KMS-11 (cell line): ENCODE measurements at regions not wholly inside any gene's neighbourhood (a gene's known extent, or its start where the extent isn't known, plus 50 kb on each side); places are given as distances from the start of the nearest gene placed in this dataset.

Experiments
- H2AFZ ChIP-seq: fragments of 200-600 bp; sonication (generic); 2 replicates; pipeline ENCODE4 v1.6.1; 2016; ENCODE audit warnings: antibody characterized with exemption, mixed run types, low read depth
- H3K27ac ChIP-seq: fragments of 200-600 bp; sonication (generic); 2 replicates; pipeline ENCODE4 v1.6.1; 2016; ENCODE audit warnings: mild to moderate bottlenecking, mixed run types
- H3K27me3 ChIP-seq: fragments of 200-600 bp; sonication (generic); 2 replicates; pipeline ENCODE4 v1.6.1; 2017; ENCODE audit warnings: mild to moderate bottlenecking, low read depth, mixed run types, moderate library complexity; ENCODE audit not compliant: insufficient read depth
- H3K36me3 ChIP-seq: fragments of 200-600 bp; sonication (generic); 2 replicates; pipeline ENCODE4 v1.6.1; 2017; ENCODE audit warnings: mild to moderate bottlenecking, mixed run types; ENCODE audit not compliant: insufficient read depth
- H3K4me1 ChIP-seq: fragments of 200-600 bp; sonication (generic); 2 replicates; pipeline ENCODE4 v1.6.1; 2016; ENCODE audit warnings: mild to moderate bottlenecking, low read depth, mixed run types; ENCODE audit not compliant: poor library complexity, severe bottlenecking
- H3K4me2 ChIP-seq: fragments of 200-600 bp; sonication (generic); 2 replicates; pipeline ENCODE4 v1.7.0; 2016; ENCODE audit warnings: mild to moderate bottlenecking, mixed run types
- H3K4me3 ChIP-seq: fragments of 200-600 bp; sonication (generic); IDR thresholded peaks from 2 replicates; pipeline ENCODE4 v1.6.1; 2017; ENCODE audit warnings: low read depth, low read length, mixed read lengths; ENCODE audit not compliant: insufficient read depth
- H3K79me2 ChIP-seq: fragments of 200-600 bp; sonication (generic); 2 replicates; pipeline ENCODE4 v1.6.1; 2016; ENCODE audit warnings: low read depth, mixed run types; ENCODE audit not compliant: insufficient read depth
- H3K9ac ChIP-seq: fragments of 200-600 bp; sonication (generic); 2 replicates; pipeline ENCODE4 v1.6.1; 2016; ENCODE audit warnings: mild to moderate bottlenecking, mixed run types
- H4K20me1 ChIP-seq: fragments of 200-600 bp; sonication (generic); 2 replicates; pipeline ENCODE4 v1.6.1; 2016; ENCODE audit warnings: mild to moderate bottlenecking, mixed run types; ENCODE audit not compliant: insufficient read depth
- TF ChIP-seq, protein P1 (sequence below): fragments of 200-600 bp; sonication (generic); conservative IDR thresholded peaks from 2 replicates; pipeline ENCODE4 v1.6.1; 2017; ENCODE audit warnings: low read depth, mild to moderate bottlenecking, antibody characterized with exemption, low read length, moderate library complexity, mixed read lengths

DNA sequence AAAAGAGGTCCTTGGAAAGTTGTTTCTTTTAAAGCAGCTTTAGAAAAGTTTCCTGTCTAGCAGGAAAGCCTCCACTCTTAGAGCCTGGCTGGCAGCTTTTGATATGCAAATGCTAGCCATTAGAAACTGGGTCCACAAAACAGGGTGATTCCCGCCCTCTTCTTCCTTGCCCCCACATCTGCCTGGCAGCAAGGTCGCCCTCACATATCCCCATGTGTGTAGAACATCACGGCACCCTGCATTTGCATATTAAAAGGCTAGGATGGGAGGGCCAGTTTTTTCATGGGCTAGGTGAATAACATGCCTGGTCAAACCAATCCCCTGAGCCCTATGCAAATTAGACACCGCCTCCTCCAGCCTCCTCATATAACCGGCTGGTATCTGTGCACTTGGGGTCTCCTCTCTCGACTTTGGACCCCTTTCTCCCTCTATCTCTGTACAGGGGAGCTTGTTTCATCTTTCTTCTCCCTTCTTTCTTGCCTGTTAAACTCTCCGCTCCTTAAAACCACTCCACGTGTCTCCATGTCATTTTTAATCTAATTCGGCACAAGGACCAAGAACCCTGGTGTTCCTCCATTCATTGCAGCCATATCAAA is 426.8 kb upstream of the CTNND2 start:
- H3K79me2 ChIP-seq, result no peaks in the 10 kb centered on the region
- no peaks in the 10 kb centered on the region for H3K4me1 ChIP-seq
- no peak overlapping the region for H3K4me2 ChIP-seq
- H4K20me1 ChIP-seq, result no peaks in the 10 kb centered on the region
- no peak overlapping the region for H2AFZ ChIP-seq
- H3K4me3 ChIP-seq, result no peak overlapping the region
- no peak overlapping the region for H3K9ac ChIP-seq
- no peaks in the 10 kb centered on the region for H3K36me3 ChIP-seq
- no peak overlapping the region for H3K27ac ChIP-seq
- TF ChIP-seq, protein P1, sequence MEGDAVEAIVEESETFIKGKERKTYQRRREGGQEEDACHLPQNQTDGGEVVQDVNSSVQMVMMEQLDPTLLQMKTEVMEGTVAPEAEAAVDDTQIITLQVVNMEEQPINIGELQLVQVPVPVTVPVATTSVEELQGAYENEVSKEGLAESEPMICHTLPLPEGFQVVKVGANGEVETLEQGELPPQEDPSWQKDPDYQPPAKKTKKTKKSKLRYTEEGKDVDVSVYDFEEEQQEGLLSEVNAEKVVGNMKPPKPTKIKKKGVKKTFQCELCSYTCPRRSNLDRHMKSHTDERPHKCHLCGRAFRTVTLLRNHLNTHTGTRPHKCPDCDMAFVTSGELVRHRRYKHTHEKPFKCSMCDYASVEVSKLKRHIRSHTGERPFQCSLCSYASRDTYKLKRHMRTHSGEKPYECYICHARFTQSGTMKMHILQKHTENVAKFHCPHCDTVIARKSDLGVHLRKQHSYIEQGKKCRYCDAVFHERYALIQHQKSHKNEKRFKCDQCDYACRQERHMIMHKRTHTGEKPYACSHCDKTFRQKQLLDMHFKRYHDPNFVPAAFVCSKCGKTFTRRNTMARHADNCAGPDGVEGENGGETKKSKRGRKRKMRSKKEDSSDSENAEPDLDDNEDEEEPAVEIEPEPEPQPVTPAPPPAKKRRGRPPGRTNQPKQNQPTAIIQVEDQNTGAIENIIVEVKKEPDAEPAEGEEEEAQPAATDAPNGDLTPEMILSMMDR, result no peak
- no peaks in the 10 kb centered on the region for H3K27me3 ChIP-seq

DNA sequence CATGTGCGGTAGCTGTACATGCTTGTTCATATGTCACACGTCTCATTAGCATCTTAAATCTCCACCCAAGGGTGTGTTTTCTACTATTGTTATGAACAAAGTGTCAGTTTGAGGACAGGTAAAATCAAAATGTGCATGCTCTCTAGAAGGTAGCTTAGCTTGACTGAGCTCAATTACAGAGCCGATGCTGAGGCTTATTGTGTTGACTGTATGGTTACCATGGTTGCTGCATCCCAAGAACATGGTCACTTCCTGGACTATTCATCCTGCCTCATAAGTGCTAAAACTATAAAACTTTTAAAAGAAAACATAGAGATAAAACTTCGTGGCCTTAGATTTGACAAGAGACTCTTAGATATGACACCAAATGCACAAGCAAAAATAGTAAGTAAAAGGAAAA is 426.1 kb upstream of the CTNND2 start:
- H3K36me3 ChIP-seq, result no peaks in the 10 kb centered on the region
- H3K4me1 ChIP-seq, result no peaks in the 10 kb centered on the region
- TF ChIP-seq, protein P1, result no peak
- no peak overlapping the region for H3K4me3 ChIP-seq
- H3K27me3 ChIP-seq, result no peaks in the 10 kb centered on the region
- no peaks in the 10 kb centered on the region for H3K79me2 ChIP-seq
- no peak overlapping the region for H3K4me2 ChIP-seq
- no peaks in the 10 kb centered on the region for H4K20me1 ChIP-seq
- H2AFZ ChIP-seq, result no peak overlapping the region
- H3K9ac ChIP-seq, result no peak overlapping the region
- no peak overlapping the region for H3K27ac ChIP-seq

DNA sequence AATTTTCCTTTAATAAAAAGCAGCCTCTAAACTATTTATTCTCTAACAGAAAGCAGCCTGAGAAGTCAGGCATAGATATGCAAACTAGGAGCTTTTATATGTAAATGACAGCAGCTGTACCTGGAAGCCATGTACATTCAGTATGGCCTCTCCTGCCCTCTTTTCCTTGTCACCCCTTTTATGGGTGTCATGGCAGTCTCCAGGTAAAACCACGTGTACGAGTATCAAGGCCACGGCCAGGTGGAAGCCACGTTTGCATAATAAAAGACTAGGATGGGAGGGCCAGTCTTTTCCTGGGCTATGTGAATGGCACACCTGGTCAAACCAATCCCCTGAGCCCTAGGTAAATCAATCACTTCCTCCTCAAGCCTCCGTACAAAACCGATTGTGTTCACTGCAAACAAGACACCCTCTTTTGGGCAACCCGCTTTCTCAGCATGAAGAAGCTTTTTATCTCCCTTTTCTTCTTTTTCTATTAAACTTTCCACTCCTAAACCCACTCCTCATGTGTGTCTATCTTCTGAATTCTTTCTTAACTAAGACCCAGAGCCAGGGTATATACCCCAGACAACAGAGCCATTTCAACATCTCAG is 419.5 kb upstream of the CTNND2 start:
- H4K20me1 ChIP-seq, result no peaks in the 10 kb centered on the region
- no peak overlapping the region for H3K9ac ChIP-seq
- TF ChIP-seq, protein P1, result no peak
- no peak overlapping the region for H3K4me2 ChIP-seq
- no peaks in the 10 kb centered on the region; the same call in 1 of the 2 replicates for H3K36me3 ChIP-seq
- H2AFZ ChIP-seq, result no peak overlapping the region
- no peak overlapping the region for H3K27ac ChIP-seq
- H3K27me3 ChIP-seq, result no peaks in the 10 kb centered on the region
- H3K79me2 ChIP-seq, result no peaks in the 10 kb centered on the region
- no peak overlapping the region for H3K4me3 ChIP-seq
- no peaks in the 10 kb centered on the region for H3K4me1 ChIP-seq

DNA sequence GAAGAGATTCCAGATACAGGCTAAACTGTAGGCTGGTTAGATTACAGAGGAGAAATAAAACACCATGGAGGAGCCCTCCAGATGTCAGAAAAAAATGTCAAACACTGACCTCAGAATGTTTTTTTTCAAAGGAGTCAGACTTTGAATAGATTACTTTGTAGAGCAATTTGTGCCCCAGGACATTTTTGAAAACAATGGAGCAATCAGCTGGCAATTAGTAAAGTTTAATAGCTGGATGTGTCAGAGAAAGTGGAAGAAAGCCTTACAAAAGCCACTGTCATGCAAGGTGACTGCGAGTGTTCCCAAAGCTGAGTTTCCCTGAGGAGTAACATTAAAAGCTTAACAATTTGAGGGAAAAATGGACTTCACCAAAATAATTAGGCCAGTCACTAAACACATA is 417.8 kb upstream of the CTNND2 start:
- Histone ChIP-seq H3K4me3 (no peak overlapping the region), H3K27me3 (no peaks in the 10 kb centered on the region), H3K27ac (no peak overlapping the region), H3K79me2 (no peaks in the 10 kb centered on the region), H3K4me1 (no peaks in the 10 kb centered on the region), H4K20me1 (no peaks in the 10 kb centered on the region), H3K36me3 (no peaks in the 10 kb centered on the region; the same call in 1 of the 2 replicates), H3K9ac (no peak overlapping the region), H3K4me2 (no peak overlapping the region), H2AFZ (no peak overlapping the region)
- TF ChIP-seq, protein P1, result no peak
